BLaER1 treated with 17β-estradiol and CSF1 and Interleukin-3, amounts not matched to agents 10 nM and 100 nM (cell line): ENCODE measurements at regions not wholly inside any gene's neighbourhood (a gene's known extent, or its start where the extent isn't known, plus 50 kb on each side); places are given as distances from the start of the nearest gene placed in this dataset.
"Not testable (repeated sequence)": the region's sequence is repeated elsewhere in the genome, so short reads cannot be mapped to it uniquely, and the experiment has no call there.

Source experiments
- H3K27ac ChIP-seq, 11 experiments: shearing (Covaris generic); formaldehyde crosslinking; 2 replicates each; pipeline ENCODE4 v1.8.1; 2022
- H3K27me3 ChIP-seq, 11 experiments: shearing (Covaris generic); formaldehyde crosslinking; 2 replicates each; pipeline ENCODE4 v1.8.1; 2022
- H3K36me3 ChIP-seq, 11 experiments: shearing (Covaris generic); formaldehyde crosslinking; 2 replicates each; pipeline ENCODE4 v1.8.1; 2022
- H3K4me1 ChIP-seq, 10 experiments: shearing (Covaris generic); formaldehyde crosslinking; 2 replicates each; pipeline ENCODE4 v1.8.1; 2022
- H3K4me2 ChIP-seq, 11 experiments: shearing (Covaris generic); formaldehyde crosslinking; 2 replicates each; pipeline ENCODE4 v1.8.1; 2022
- H3K4me3 ChIP-seq, 10 experiments: shearing (Covaris generic); formaldehyde crosslinking; 2 replicates each; pipeline ENCODE4 v1.8.1; 2022
- H3K9ac ChIP-seq, 11 experiments: shearing (Covaris generic); formaldehyde crosslinking; 2 replicates each; pipeline ENCODE4 v1.8.1; 2022
- H3K9me3 ChIP-seq, 11 experiments: shearing (Covaris generic); formaldehyde crosslinking; replicated peaks in 1 of 11; 2 replicates each; pipeline ENCODE4 v1.8.1; 2022
- H4K20me1 ChIP-seq, 11 experiments: shearing (Covaris generic); formaldehyde crosslinking; 2 replicates each; pipeline ENCODE4 v1.8.1; 2022
- Cebpa-rat ChIP-seq, 11 experiments: shearing (Covaris generic); IDR thresholded peaks; 2 replicates each; pipeline ENCODE4 v1.8.1; 2022

GRCh38 chr7:94188350-94188749, 184.2 kb upstream of the BET1 start:
- H3K27ac ChIP-seq = no peak overlapping the region
- H3K4me2 ChIP-seq = no peak overlapping the region
- H3K9ac ChIP-seq = no peak overlapping the region
- no peak overlapping the region for H3K4me3 ChIP-seq
- H3K9me3 ChIP-seq = no peaks in the 10 kb centered on the region
- H3K27me3 ChIP-seq = no peaks in the 10 kb centered on the region
- peaks cover 0 to 7% (median 1%) of the 10 kb centered on the region in 10 experiments; a peak in 9 of 20 replicates for H3K4me1 ChIP-seq
- no peak for TF ChIP-seq Cebpa-rat (IDR thresholded peaks at IDR 0.05)
- H3K36me3 ChIP-seq = no peaks in the 10 kb centered on the region
- H4K20me1 ChIP-seq = no peaks in the 10 kb centered on the region

DNA sequence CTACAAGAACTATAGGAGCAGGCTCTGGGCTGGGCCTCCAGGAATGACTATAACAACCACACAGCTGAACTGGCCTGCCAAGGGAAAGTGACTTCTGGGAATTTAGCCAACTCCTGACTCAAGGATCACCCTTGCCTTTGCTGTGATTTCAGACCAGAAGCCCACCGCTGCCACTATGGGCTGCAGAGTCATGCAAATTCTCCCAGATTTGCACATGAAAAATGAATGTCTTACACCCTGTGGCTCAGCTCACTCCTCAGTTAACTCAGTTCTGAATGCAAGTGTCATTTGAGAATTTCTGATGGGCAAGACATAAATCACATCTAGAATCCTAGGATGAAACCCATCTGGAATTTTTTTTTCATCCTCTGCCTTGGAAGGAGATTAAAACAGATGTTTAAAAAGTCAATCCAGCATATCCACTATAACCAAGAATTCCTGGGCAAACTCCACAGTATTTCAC, 186.5 kb upstream of the BET1 start:
- H3K36me3 ChIP-seq = no peaks in the 10 kb centered on the region
- H4K20me1 ChIP-seq = no peaks in the 10 kb centered on the region
- no peak overlapping the region for H3K4me3 ChIP-seq
- no peaks in the 10 kb centered on the region for H3K4me1 ChIP-seq
- no peak for TF ChIP-seq Cebpa-rat (IDR thresholded peaks at IDR 0.05)
- H3K9me3 ChIP-seq = no peaks in the 10 kb centered on the region
- no peak overlapping the region for H3K27ac ChIP-seq
- no peak overlapping the region for H3K9ac ChIP-seq
- H3K27me3 ChIP-seq = no peaks in the 10 kb centered on the region
- no peak overlapping the region for H3K4me2 ChIP-seq

- not testable (repeated sequence) for H3K36me3 ChIP-seq, H3K4me2 ChIP-seq, H4K20me1 ChIP-seq, H3K9ac ChIP-seq, H3K27ac ChIP-seq, H3K4me3 ChIP-seq, H3K4me1 ChIP-seq, H3K9me3 ChIP-seq, H3K27me3 ChIP-seq
These were observed 190.3 kb upstream of the BET1 start for GRCh38 chr7:94194426-94194825.

- Histone ChIP-seq H3K4me2 (no peak overlapping the region), H3K9ac (no peak overlapping the region), H3K27ac (no peak overlapping the region), H3K27me3 (no peaks in the 10 kb centered on the region), H3K36me3 (no peaks in the 10 kb centered on the region), H4K20me1 (no peaks in the 10 kb centered on the region), H3K4me3 (no peak overlapping the region), H3K9me3 (no peaks in the 10 kb centered on the region), H3K4me1 (no peaks in the 10 kb centered on the region)
- no peak for TF ChIP-seq Cebpa-rat (IDR thresholded peaks at IDR 0.05)
These were observed 191.0 kb upstream of the BET1 start for GRCh38 chr7:94195201-94195600.

DNA sequence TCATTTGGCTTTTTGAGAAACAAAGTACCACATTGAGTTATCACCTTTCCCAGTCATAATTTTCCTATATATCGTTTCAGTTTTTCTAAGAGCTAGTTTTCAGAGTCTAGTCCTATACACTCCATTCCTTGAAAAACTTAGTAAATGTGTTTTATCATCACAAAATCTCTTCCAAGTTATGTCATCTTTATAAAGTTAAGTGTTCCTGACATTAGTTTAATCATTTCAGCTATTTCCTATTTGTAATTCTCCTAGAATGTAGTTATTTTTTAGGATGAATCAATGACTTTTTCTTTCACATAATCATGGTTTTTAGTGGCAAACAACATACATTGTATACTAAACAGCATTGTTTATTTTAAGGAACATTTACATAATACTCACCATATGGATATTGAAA, 191.7 kb upstream of the BET1 start:
- no peaks in the 10 kb centered on the region for H3K4me1 ChIP-seq
- H3K36me3 ChIP-seq = no peaks in the 10 kb centered on the region
- H3K27me3 ChIP-seq = no peaks in the 10 kb centered on the region
- no peak overlapping the region for H3K4me3 ChIP-seq
- H3K9ac ChIP-seq = no peak overlapping the region
- H4K20me1 ChIP-seq = no peaks in the 10 kb centered on the region
- no peak for TF ChIP-seq Cebpa-rat (IDR thresholded peaks at IDR 0.05)
- no peak overlapping the region for H3K27ac ChIP-seq
- H3K4me2 ChIP-seq = no peak overlapping the region
- H3K9me3 ChIP-seq = no peaks in the 10 kb centered on the region

- no peak overlapping the region for H3K4me2 ChIP-seq
- TF ChIP-seq Cebpa-rat (IDR thresholded peaks at IDR 0.05) = no peak
These were observed 189.2 kb upstream of the COL1A2 start for GRCh38 chr7:94205529-94205928.

GRCh38 chr7:94206295-94206694, 188.4 kb upstream of the COL1A2 start:
- Histone ChIP-seq H3K36me3 (no peaks in the 10 kb centered on the region), H3K4me3 (no peak overlapping the region), H3K4me1 (no peaks in the 10 kb centered on the region), H3K9me3 (no peaks in the 10 kb centered on the region), H4K20me1 (no peaks in the 10 kb centered on the region), H3K4me2 (no peak overlapping the region), H3K9ac (no peak overlapping the region), H3K27ac (no peak overlapping the region), H3K27me3 (no peaks in the 10 kb centered on the region)
- TF ChIP-seq Cebpa-rat (IDR thresholded peaks at IDR 0.05) = no peak

More at GRCh38 chr7:94205529-94205928, 189.2 kb upstream of the COL1A2 start:
- no peaks in the 10 kb centered on the region for H3K9me3 ChIP-seq
- no peak overlapping the region for H3K4me3 ChIP-seq
- H3K9ac ChIP-seq = no peak overlapping the region
- H4K20me1 ChIP-seq = no peaks in the 10 kb centered on the region
- H3K27ac ChIP-seq = no peak overlapping the region
- H3K4me1 ChIP-seq = no peaks in the 10 kb centered on the region
- H3K27me3 ChIP-seq = no peaks in the 10 kb centered on the region
- no peaks in the 10 kb centered on the region for H3K36me3 ChIP-seq

- H3K27ac ChIP-seq = no peak overlapping the region
- no peak overlapping the region for H3K4me2 ChIP-seq
- H3K9me3 ChIP-seq = no peaks in the 10 kb centered on the region
- no peaks in the 10 kb centered on the region for H3K4me1 ChIP-seq
- H3K36me3 ChIP-seq = no peaks in the 10 kb centered on the region
- no peak overlapping the region for H3K9ac ChIP-seq
- no peaks in the 10 kb centered on the region for H4K20me1 ChIP-seq
- no peak overlapping the region for H3K4me3 ChIP-seq
- no peaks in the 10 kb centered on the region for H3K27me3 ChIP-seq
- TF ChIP-seq Cebpa-rat (IDR thresholded peaks at IDR 0.05) = no peak
These were observed 182.5 kb upstream of the COL1A2 start for GRCh38 chr7:94212160-94212559.

GRCh38 chr7:94216944-94217461, 177.7 kb upstream of the COL1A2 start:
- H3K9me3 ChIP-seq = no peaks in the 10 kb centered on the region
- no peaks in the 10 kb centered on the region for H3K36me3 ChIP-seq
- H3K4me3 ChIP-seq = no peak overlapping the region
- no peak overlapping the region for H3K4me2 ChIP-seq
- H4K20me1 ChIP-seq = no peaks in the 10 kb centered on the region
- no peak for TF ChIP-seq Cebpa-rat (IDR thresholded peaks at IDR 0.05)
- no peaks in the 10 kb centered on the region for H3K27me3 ChIP-seq
- H3K4me1 ChIP-seq = no peaks in the 10 kb centered on the region
- H3K9ac ChIP-seq = no peak overlapping the region
- no peak overlapping the region for H3K27ac ChIP-seq

DNA sequence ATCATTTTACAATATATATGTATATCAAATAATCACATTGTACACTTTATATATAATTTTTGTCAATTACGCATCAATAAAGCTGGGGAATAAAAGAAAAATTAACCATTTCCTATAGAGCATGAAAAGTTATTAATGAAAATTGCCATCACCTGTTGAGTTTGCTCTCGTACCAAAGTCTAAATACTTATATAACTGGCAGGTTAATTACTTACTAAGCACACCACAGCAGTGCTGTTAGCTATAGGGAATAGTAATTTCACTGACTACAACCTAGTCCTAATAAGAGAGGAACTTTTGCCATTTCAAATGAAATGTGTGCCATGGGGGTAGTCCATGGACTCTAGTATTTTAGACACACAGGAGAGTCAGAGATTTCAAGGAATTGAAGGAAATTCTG, 176.9 kb upstream of the COL1A2 start:
- H4K20me1 ChIP-seq = no peaks in the 10 kb centered on the region
- no peak for TF ChIP-seq Cebpa-rat (IDR thresholded peaks at IDR 0.05)
- no peaks in the 10 kb centered on the region for H3K27me3 ChIP-seq
- no peaks in the 10 kb centered on the region for H3K9me3 ChIP-seq
- no peak overlapping the region for H3K4me3 ChIP-seq
- no peaks in the 10 kb centered on the region for H3K4me1 ChIP-seq
- no peaks in the 10 kb centered on the region for H3K36me3 ChIP-seq
- no peak overlapping the region for H3K9ac ChIP-seq
- no peak overlapping the region for H3K27ac ChIP-seq
- no peak overlapping the region for H3K4me2 ChIP-seq
